IMR-90 (cell line): ENCODE measurements at regions not wholly inside any gene's neighbourhood (a gene's known extent, or its start where the extent isn't known, plus 50 kb on each side); places are given as distances from the start of the nearest gene placed in this dataset.

Experiments
- ATAC-seq: fragments of 200-7000 bp; cut with Tn5 transposase; 2 replicates; pipeline ENCODE4 v1.9.1; 2020; ENCODE audit warnings: low read depth, mild to moderate bottlenecking, moderate library complexity
- BruUV-seq: library from RNA; stranded (reverse); fragments of 400-500 nt; replicated peaks from 2 replicates; lab custom pipeline; 2021; lab: Mats Ljungman, UMichigan
- CTCF ChIA-PET: fragments of 300-600 bp; formaldehyde crosslinking; extraction: SDS; loops from one replicate; lab custom pipeline; 2021; ENCODE audit warnings: antibody characterized with exemption; lab: Yijun Ruan, JAX
- POLR2A ChIA-PET: fragments of 300-600 bp; sonication (Branson Sonifier 250); formaldehyde crosslinking; loops from one replicate; lab custom pipeline; 2022; ENCODE audit warnings: antibody characterized with exemption; ENCODE audit not compliant: unreplicated experiment; lab: Charles Lee
- DNase-seq: peaks from one replicate; pipeline ENCODE4 v3.0.0; 2013
- H2AFZ ChIP-seq: replicated peaks from 2 replicates; pipeline ENCODE3; 2013; ENCODE audit warnings: low read length, mild to moderate bottlenecking; ENCODE audit not compliant: poor library complexity
- H2AK5ac ChIP-seq: 2 replicates; pipeline ENCODE4 v1.6.1; 2013; ENCODE audit warnings: low read depth, low read length, inconsistent platforms
- H2AK9ac ChIP-seq: replicated peaks from 2 replicates; pipeline ENCODE3; 2013; ENCODE audit warnings: mild to moderate bottlenecking, low read depth, low read length, moderate library complexity; ENCODE audit not compliant: poor library complexity
- H2BK120ac ChIP-seq: 2 replicates; pipeline ENCODE4 v1.6.1; 2013; ENCODE audit warnings: low read depth, low read length, inconsistent platforms
- H2BK15ac ChIP-seq: 3 replicates; pipeline ENCODE4 v1.6.1; 2013; ENCODE audit warnings: low read depth, low read length, inconsistent platforms
- H2BK20ac ChIP-seq: 2 replicates; pipeline ENCODE4 v1.6.1; 2013; ENCODE audit warnings: low read depth, mild to moderate bottlenecking, inconsistent platforms, low read length, moderate library complexity
- H2BK5ac ChIP-seq: 2 replicates; pipeline ENCODE4 v1.6.1; 2013; ENCODE audit warnings: mild to moderate bottlenecking, low read depth, low read length, inconsistent platforms; ENCODE audit not compliant: poor library complexity, severe bottlenecking
- H3K14ac ChIP-seq: replicated peaks from 2 replicates; pipeline ENCODE4 v1.6.1; 2013; ENCODE audit warnings: low read depth, low read length, inconsistent platforms
- H3K18ac ChIP-seq: 2 replicates; pipeline ENCODE4 v1.6.1; 2013; ENCODE audit warnings: low read depth, low read length, control low read depth
- H3K23ac ChIP-seq: 2 replicates; pipeline ENCODE4 v1.6.1; 2013; ENCODE audit warnings: low read depth, low read length, inconsistent platforms
- H3K27ac ChIP-seq: 2 replicates; pipeline ENCODE4 v1.5.1; 2013; ENCODE audit warnings: mild to moderate bottlenecking, control low read depth, low read length; ENCODE audit not compliant: insufficient read depth
- H3K27me3 ChIP-seq: 2 replicates; pipeline ENCODE4 v1.6.1; 2013; ENCODE audit warnings: low read length; ENCODE audit not compliant: control insufficient read depth, insufficient read depth
- H3K36me3 ChIP-seq: 2 replicates; pipeline ENCODE4 v1.6.1; 2013; ENCODE audit warnings: low read length, mixed read lengths; ENCODE audit not compliant: control insufficient read depth, insufficient read depth
- H3K4ac ChIP-seq: 2 replicates; pipeline ENCODE4 v1.6.1; 2013; ENCODE audit warnings: low read depth, low read length, inconsistent platforms
- H3K4me1 ChIP-seq: 2 replicates; pipeline ENCODE4 v1.6.1; 2013; ENCODE audit warnings: low read length, mixed read lengths; ENCODE audit not compliant: control insufficient read depth, insufficient read depth
- H3K4me2 ChIP-seq: 2 replicates; pipeline ENCODE4 v1.6.1; 2013; ENCODE audit warnings: low read depth, mild to moderate bottlenecking, control low read depth, low read length, moderate library complexity
- H3K4me3 ChIP-seq: 2 replicates; pipeline ENCODE4 v1.5.1; 2013; ENCODE audit warnings: low read depth, mild to moderate bottlenecking, control low read depth, low read length, moderate library complexity; ENCODE audit not compliant: insufficient read depth
- H3K56ac ChIP-seq: 2 replicates; pipeline ENCODE4 v1.6.1; 2013; ENCODE audit warnings: low read length, inconsistent platforms; ENCODE audit not compliant: insufficient read depth; ENCODE audit errors: extremely low read depth
- H3K79me1 ChIP-seq, 2 experiments: 2 replicates each; pipeline ENCODE4 v1.6.1; 2013; ENCODE audit warnings: low read length in 2 of 2, inconsistent platforms in 1 of 2, low read depth in 1 of 2
- H3K9ac ChIP-seq: 2 replicates; pipeline ENCODE4 v1.6.1; 2013; ENCODE audit warnings: low read depth, low read length, control low read depth
- H3K9me1 ChIP-seq: 2 replicates; pipeline ENCODE4 v1.6.1; 2013; ENCODE audit warnings: low read length, inconsistent platforms; ENCODE audit not compliant: insufficient read depth
- H3K9me3 ChIP-seq: 2 replicates; pipeline ENCODE4 v1.6.1; 2013; ENCODE audit warnings: low read length; ENCODE audit not compliant: control insufficient read depth, insufficient read depth
- H4K20me1 ChIP-seq: 2 replicates; pipeline ENCODE4 v1.6.1; 2013; ENCODE audit warnings: low read length, inconsistent platforms; ENCODE audit not compliant: insufficient read depth
- H4K5ac ChIP-seq: 2 replicates; pipeline ENCODE4 v1.6.1; 2013; ENCODE audit warnings: mild to moderate bottlenecking, low read depth, low read length, control low read depth
- H4K8ac ChIP-seq, 2 experiments: 2 replicates each; pipeline ENCODE4 v1.6.1; 2013; ENCODE audit warnings: low read depth in 2 of 2, low read length in 2 of 2, control low read depth in 1 of 2, inconsistent platforms in 1 of 2
- H4K91ac ChIP-seq: 2 replicates; pipeline ENCODE4 v1.6.1; 2013; ENCODE audit warnings: low read depth, low read length, inconsistent platforms; ENCODE audit not compliant: insufficient read depth
- BHLHE40 ChIP-seq: fragments of 150-350 bp; IDR thresholded peaks from 2 replicates; pipeline ENCODE4 v1.6.1; 2016; ENCODE audit warnings: mild to moderate bottlenecking, low read depth, low read length
- CEBPB ChIP-seq: IDR thresholded peaks from 2 replicates; pipeline ENCODE4 v1.6.1; 2012; ENCODE audit warnings: low read depth, low read length, improper control_type of control experiment
- CHD1 ChIP-seq: IDR thresholded peaks from 2 replicates; pipeline ENCODE4 v1.6.1; 2012; ENCODE audit warnings: low read depth, low read length, improper control_type of control experiment
- CTCF ChIP-seq: conservative IDR thresholded peaks from 2 replicates; pipeline ENCODE4 v1.5.1; 2012; ENCODE audit warnings: mild to moderate bottlenecking, low read depth, low read length, improper control_type of control experiment
- ELK1 ChIP-seq: fragments of 150-350 bp; IDR thresholded peaks from 2 replicates; pipeline ENCODE4 v1.6.1; 2016; ENCODE audit warnings: low read depth, mild to moderate bottlenecking, low read length, moderate library complexity, borderline replicate concordance
- FOS ChIP-seq: fragments of 150-350 bp; IDR thresholded peaks from 2 replicates; pipeline ENCODE4 v1.6.1; 2016; ENCODE audit warnings: low read depth, low read length
- MAFK ChIP-seq: IDR thresholded peaks from 2 replicates; pipeline ENCODE4 v1.6.1; 2012; ENCODE audit warnings: low read depth, low read length, improper control_type of control experiment
- MAZ ChIP-seq: IDR thresholded peaks from 2 replicates; pipeline ENCODE4 v1.6.1; 2012; ENCODE audit warnings: low read depth, mild to moderate bottlenecking, low read length, improper control_type of control experiment, moderate library complexity, borderline replicate concordance
- MXI1 ChIP-seq: IDR thresholded peaks from 2 replicates; pipeline ENCODE4 v1.6.1; 2012; ENCODE audit warnings: low read depth, mild to moderate bottlenecking, low read length, moderate library complexity, borderline replicate concordance
- NFE2L2 ChIP-seq: fragments of 150-350 bp; IDR thresholded peaks from 2 replicates; pipeline ENCODE4 v1.6.1; 2016; ENCODE audit warnings: low read depth, mild to moderate bottlenecking, low read length
- POLR2A ChIP-seq: IDR thresholded peaks from 2 replicates; pipeline ENCODE4 v1.6.1; 2012; ENCODE audit warnings: mild to moderate bottlenecking, low read depth, low read length
- RAD21 ChIP-seq: IDR thresholded peaks from 2 replicates; pipeline ENCODE4 v1.6.1; 2012; ENCODE audit warnings: low read length, improper control_type of control experiment
- RCOR1 ChIP-seq: IDR thresholded peaks from 2 replicates; pipeline ENCODE4 v1.6.1; 2012; ENCODE audit warnings: mild to moderate bottlenecking, low read length, improper control_type of control experiment; ENCODE audit not compliant: insufficient replicate concordance
- RFX5 ChIP-seq: IDR thresholded peaks from 2 replicates; pipeline ENCODE4 v1.8.0; 2012; ENCODE audit warnings: low read depth, mild to moderate bottlenecking, low read length, moderate library complexity
- SMC3 ChIP-seq: fragments of 150-350 bp; IDR thresholded peaks from 2 replicates; pipeline ENCODE4 v1.6.1; 2016; ENCODE audit warnings: low read depth, mild to moderate bottlenecking, antibody characterized with exemption, low read length, moderate library complexity
- USF2 ChIP-seq: fragments of 150-350 bp; IDR thresholded peaks from 2 replicates; pipeline ENCODE4 v1.6.1; 2017; ENCODE audit warnings: mild to moderate bottlenecking, antibody characterized with exemption, low read length, low read depth
- WGBS, 2 experiments: methylation state at CpG; one replicate each; pipeline versions ENCODE4 v1.1.5 to v1.1.7; 2013; ENCODE audit warnings: missing lambda C conversion rate in 2 of 2; ENCODE audit not compliant: insufficient read length in 1 of 2; ENCODE audit errors: extremely low coverage in 2 of 2; 5-methylcytosine and 5-hydroxymethylcytosine counted together
- dilution Hi-C: fragments of 300-500 bp; cut with HindIII; formaldehyde crosslinking; loops from one replicate; pipeline ENCODE4 v1.14.3; 2018; ENCODE audit warnings: low sequenced_read_pairs; ENCODE audit not compliant: unreplicated experiment
- in situ Hi-C: fragments of 300-500 bp; cut with MboI; formaldehyde crosslinking; loops from 3 replicates; pipeline ENCODE4 v1.14.3; 2019; ENCODE audit warnings: low sequenced_read_pairs, inconsistent platforms, mixed read lengths
- intact Hi-C: fragments of 100-400 bp; cut with micrococcal nuclease; formaldehyde crosslinking; loops from 2 replicates; pipeline ENCODE4 v1.10.0; 2022

GRCh38 chr6:99022039-99022609, 74.4 kb upstream of the FBXL4 start:
- CTCF ChIA-PET: no interaction called here

More at GRCh38 chr6:99022039-99022609, 74.4 kb upstream of the FBXL4 start:
- Histone ChIP-seq H2BK20ac (no peak overlapping the region), H3K4me2 (no peak overlapping the region), H2BK15ac (no peak overlapping the region), H3K27ac (no peak overlapping the region), H3K4me3 (no peak overlapping the region), H3K4me1 (no peaks in the 10 kb centered on the region), H2AK5ac (no peak overlapping the region), H3K9ac (no peak overlapping the region), H3K23ac (no peak overlapping the region), H2AFZ (no peak overlapping the region), H2BK5ac (no peak overlapping the region), H3K18ac (no peak overlapping the region), H3K27me3 (no peaks in the 10 kb centered on the region), H2AK9ac (no peak overlapping the region), H3K36me3 (no peaks in the 10 kb centered on the region), H2BK120ac (no peak overlapping the region), H4K5ac (no peak overlapping the region), H3K4ac (no peak overlapping the region), H3K79me1 (no peaks in the 10 kb centered on the region), H4K8ac (no peak overlapping the region), H3K9me3 (no peaks in the 10 kb centered on the region), H4K91ac (no peak overlapping the region), H3K9me1 (no peaks in the 10 kb centered on the region), H3K56ac (no peak overlapping the region), H4K20me1 (no peaks in the 10 kb centered on the region), H3K14ac (no peak overlapping the region)
- WGBS, 2 experiments: 73% methylated on average over 7 of the region's 9 CpGs; no CpG with 5 or more reads in 1 of the 2 experiments
- dilution Hi-C loops: no loop called here
- no peak for DNase-seq
- no peak for ATAC-seq
- in situ Hi-C loops: no loop called here
- intact Hi-C loops: no loop called here
- no peak for TF ChIP-seq ELK1
- TF ChIP-seq FOS: no peak
- TF ChIP-seq MAZ: no peak
- TF ChIP-seq RAD21: no peak
- no peak for TF ChIP-seq NFE2L2
- no peak for TF ChIP-seq RCOR1
- TF ChIP-seq RFX5: no peak
- no peak for TF ChIP-seq USF2
- no peak for TF ChIP-seq CTCF
- no peak for TF ChIP-seq CEBPB
- no peak for TF ChIP-seq MXI1
- no peak for TF ChIP-seq SMC3
- TF ChIP-seq BHLHE40: no peak
- TF ChIP-seq POLR2A: no peak
- TF ChIP-seq CHD1: no peak
- TF ChIP-seq MAFK: no peak
- POLR2A ChIA-PET: no interaction called here
- no TSS peak for BruUV-seq
